Suprapubic skin (tissue), 3 donors: ENCODE measurements at regions not wholly inside any gene's neighbourhood (a gene's known extent, or its start where the extent isn't known, plus 50 kb on each side); places are given as distances from the start of the nearest gene placed in this dataset.

ENCODE experiments used
- CTCF ChIP-seq, 2 donors: fragments of 200-600 bp in 1 of 2; fragments of 450-650 bp in 1 of 2; sonication (generic) in 1 of 2; IDR thresholded peaks; one replicate each; pipeline ENCODE4 v1.5.1; 2016 to 2019; ENCODE audit warnings: antibody characterized with exemption in 2 of 2, mild to moderate bottlenecking in 1 of 2, moderate library complexity in 1 of 2
- POLR2A ChIP-seq, 2 donors: fragments of 450-650 bp; IDR thresholded peaks; one replicate each; pipeline ENCODE4 v1.6.1; 2017; ENCODE audit warnings: antibody characterized with exemption in 2 of 2, mild to moderate bottlenecking in 2 of 2, moderate library complexity in 2 of 2

- no peak for TF ChIP-seq CTCF (IDR thresholded peaks at IDR 0.05)
- TF ChIP-seq POLR2A (IDR thresholded peaks at IDR 0.05): no peak
Measured at GRCh38 chr2:152284398-152284797, 50.6 kb upstream of the FMNL2 start.
